ENCODE measurements at regions not wholly inside any gene's neighbourhood (a gene's known extent, or its start where the extent isn't known, plus 50 kb on each side); places are given as distances from the start of the nearest gene placed in this dataset.

DNA sequence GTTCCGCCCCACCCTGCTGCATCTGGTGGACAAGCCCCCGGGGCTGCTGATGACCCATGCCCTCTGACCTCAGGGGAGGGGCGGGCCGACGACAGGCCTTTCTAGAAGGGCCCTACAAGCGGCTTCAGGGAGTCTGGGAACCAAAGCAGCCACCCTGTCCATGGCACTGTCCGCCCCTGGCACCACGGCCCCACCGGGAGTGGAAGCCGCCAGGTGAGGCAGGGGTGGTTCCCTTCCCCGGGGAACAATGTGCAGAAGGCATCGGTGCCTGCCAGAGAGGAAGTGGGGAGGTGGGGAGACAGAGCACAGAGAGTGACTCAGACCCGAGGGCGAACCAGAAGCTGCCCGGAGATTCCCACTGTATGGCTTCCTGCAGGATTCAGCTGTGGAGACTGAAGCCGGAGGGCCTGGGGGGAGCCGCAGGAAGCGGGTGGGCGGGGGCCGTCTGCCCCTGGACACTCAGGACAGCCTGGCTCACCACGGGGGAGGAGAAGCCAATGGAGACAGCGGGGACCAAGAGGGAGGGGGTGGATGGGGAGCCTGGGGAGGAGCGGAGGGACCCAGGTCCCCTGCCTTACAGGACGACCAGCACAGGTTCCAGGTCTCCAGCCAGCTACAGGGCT, 134.0 kb downstream of the TPRA1 start:
- DNase-seq: peak in 1 of 2 donors; percentile 7
- H3K27me3 Mint-ChIP-seq: peaks cover 98% of the 10 kb centered on the region
- no peaks in the 10 kb centered on the region for H3K9me3 Mint-ChIP-seq
- H3K4me3 Mint-ChIP-seq: peak overlapping the region; percentile 22 to 25
- ATAC-seq: no peak
- H3K4me1 Mint-ChIP-seq: peaks cover 23% of the 10 kb centered on the region
- no peak overlapping the region for H3K27ac Mint-ChIP-seq

GRCh38 chr3:127455541-127456450, 134.7 kb downstream of the TPRA1 start:
- DNase-seq (peak; percentile 75 to 77), ATAC-seq (peak; percentile 95)
- Mint-ChIP-seq H3K27me3 (peaks cover 93% of the 10 kb centered on the region), H3K4me1 (peaks cover 23% of the 10 kb centered on the region), H3K4me3 (peak overlapping the region in 1 of 2 donors; percentile 41), H3K27ac (no peak overlapping the region), H3K9me3 (no peaks in the 10 kb centered on the region)

GRCh38 chr3:127454968-127455367, 135.6 kb downstream of the TPRA1 start:
- peaks cover 23% of the 10 kb centered on the region for H3K4me1 Mint-ChIP-seq
- peaks cover 93% of the 10 kb centered on the region for H3K27me3 Mint-ChIP-seq
- no peak overlapping the region for H3K4me3 Mint-ChIP-seq

GRCh38 chr3:127454051-127454450, 136.5 kb downstream of the TPRA1 start:
- Mint-ChIP-seq H3K4me3 (no peak overlapping the region), H3K9me3 (no peaks in the 10 kb centered on the region), H3K27ac (no peak overlapping the region), H3K27me3 (peaks cover 89% of the 10 kb centered on the region), H3K4me1 (peaks cover 23% of the 10 kb centered on the region)
- DNase-seq (no peak), ATAC-seq (no peak)

More at GRCh38 chr3:127454968-127455367, 135.6 kb downstream of the TPRA1 start:
- ATAC-seq (no peak), DNase-seq (no peak)
- no peaks in the 10 kb centered on the region for H3K9me3 Mint-ChIP-seq
- H3K27ac Mint-ChIP-seq: no peak overlapping the region

GRCh38 chr3:127452321-127452821, 138.2 kb downstream of the TPRA1 start:
- no peak overlapping the region for H3K4me3 Mint-ChIP-seq
- peak overlapping the region in 1 of 2 donors; percentile 49 for H3K27ac Mint-ChIP-seq
- H3K27me3 Mint-ChIP-seq: peaks cover 87% of the 10 kb centered on the region
- H3K9me3 Mint-ChIP-seq: no peaks in the 10 kb centered on the region
- DNase-seq (no peak), ATAC-seq (no peak)
- H3K4me1 Mint-ChIP-seq: peaks cover 23% of the 10 kb centered on the region

DNA sequence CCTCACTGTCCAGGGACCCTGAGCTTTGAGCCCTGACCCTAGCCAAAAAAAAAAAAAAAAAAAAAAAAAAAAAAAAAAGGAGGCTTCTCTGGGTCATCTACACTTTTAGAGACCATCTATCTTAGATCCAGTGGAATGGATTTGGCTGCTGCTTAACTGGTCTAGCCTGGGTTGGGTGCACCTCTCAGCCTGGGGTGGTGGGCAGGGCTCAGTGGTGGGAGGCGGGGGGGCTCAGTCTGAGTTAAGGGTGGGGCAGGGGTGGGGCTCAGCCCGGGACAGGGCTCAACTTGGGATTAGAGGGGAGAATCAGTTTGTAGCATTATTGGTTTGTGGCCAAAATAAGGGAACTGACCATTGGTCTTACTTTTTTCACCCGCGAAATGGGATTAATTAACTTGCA, 139.2 kb downstream of the TPRA1 start:
- no peak overlapping the region for H3K4me3 Mint-ChIP-seq
- ATAC-seq (no peak), DNase-seq (no peak)
- H3K27ac Mint-ChIP-seq: no peak overlapping the region
- peaks cover 13% of the 10 kb centered on the region for H3K4me1 Mint-ChIP-seq
- H3K27me3 Mint-ChIP-seq: peaks cover 76% of the 10 kb centered on the region
- no peaks in the 10 kb centered on the region for H3K9me3 Mint-ChIP-seq

GRCh38 chr3:127450331-127450730, 140.2 kb downstream of the TPRA1 start:
- H3K4me1 Mint-ChIP-seq: peaks cover 5% of the 10 kb centered on the region
- ATAC-seq: no peak
- no peaks in the 10 kb centered on the region for H3K9me3 Mint-ChIP-seq
- H3K27ac Mint-ChIP-seq: no peak overlapping the region
- DNase-seq: peak in 1 of 2 donors; percentile 6
- peaks cover 75% of the 10 kb centered on the region for H3K27me3 Mint-ChIP-seq
- no peak overlapping the region for H3K4me3 Mint-ChIP-seq

DNA sequence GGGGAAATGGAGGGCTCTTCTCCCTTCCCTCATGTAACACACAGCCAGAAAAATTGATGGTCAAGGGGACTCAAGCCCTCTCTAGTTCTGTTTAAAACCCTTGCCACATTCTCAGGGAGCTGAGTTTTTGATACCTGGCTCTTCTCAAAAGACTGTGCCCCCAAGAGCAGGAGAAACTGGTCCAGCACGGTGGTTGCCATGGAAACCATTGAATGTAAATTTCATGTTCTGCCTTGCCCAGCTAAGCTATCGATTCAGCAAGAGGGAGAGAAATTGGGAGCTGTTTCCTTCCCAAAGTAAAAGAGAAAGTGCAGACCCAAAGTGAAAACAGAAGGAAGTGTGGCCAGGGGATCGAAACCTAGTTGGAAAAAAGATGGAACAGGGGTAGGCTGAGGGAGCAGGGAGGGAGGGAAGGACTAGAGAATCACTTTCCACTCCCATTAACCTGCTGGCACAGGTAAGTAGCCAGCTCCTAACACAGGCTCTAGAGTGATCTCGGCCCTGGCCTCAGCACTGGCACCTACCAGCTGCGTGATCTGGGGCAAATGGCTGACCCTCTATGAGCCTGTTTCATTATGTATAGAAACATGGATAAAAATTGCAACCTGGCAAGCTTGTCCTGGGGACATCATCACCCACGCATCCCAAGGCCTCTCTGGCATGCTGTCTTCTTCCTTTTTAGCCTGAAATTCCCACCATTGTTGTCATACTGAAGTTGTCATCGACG, 140.9 kb downstream of the TPRA1 start:
- DNase-seq: peak in 1 of 2 donors; percentile 2
- Mint-ChIP-seq H3K27me3 (peaks cover 75% of the 10 kb centered on the region), H3K4me1 (no peaks in the 10 kb centered on the region), H3K27ac (no peak overlapping the region), H3K9me3 (no peaks in the 10 kb centered on the region), H3K4me3 (no peak overlapping the region)
- no peak for ATAC-seq

GRCh38 chr3:127448671-127449070, 141.9 kb downstream of the TPRA1 start:
- Mint-ChIP-seq H3K27ac (no peak overlapping the region), H3K4me3 (no peak overlapping the region), H3K4me1 (no peaks in the 10 kb centered on the region), H3K27me3 (peaks cover 66% of the 10 kb centered on the region), H3K9me3 (no peaks in the 10 kb centered on the region)
- DNase-seq: no peak
- no peak for ATAC-seq

- H3K9me3 Mint-ChIP-seq: no peaks in the 10 kb centered on the region
- no peak overlapping the region for H3K4me3 Mint-ChIP-seq
- DNase-seq (no peak), ATAC-seq (no peak)
- peaks cover 62% of the 10 kb centered on the region for H3K27me3 Mint-ChIP-seq
- H3K27ac Mint-ChIP-seq: no peak overlapping the region
- no peaks in the 10 kb centered on the region for H3K4me1 Mint-ChIP-seq
These were observed 142.4 kb downstream of the TPRA1 start for GRCh38 chr3:127448161-127448561.

- DNase-seq (no peak), ATAC-seq (no peak)
- Mint-ChIP-seq H3K27ac (no peak overlapping the region), H3K4me1 (no peaks in the 10 kb centered on the region), H3K27me3 (peaks cover 56% of the 10 kb centered on the region), H3K9me3 (no peaks in the 10 kb centered on the region), H3K4me3 (no peak overlapping the region)
These were observed 143.8 kb downstream of the TPRA1 start for GRCh38 chr3:127446756-127447155.

GRCh38 chr3:127445581-127446343, 144.8 kb downstream of the TPRA1 start:
- Mint-ChIP-seq H3K4me3 (no peak overlapping the region), H3K4me1 (no peaks in the 10 kb centered on the region), H3K27me3 (peaks cover 52% of the 10 kb centered on the region), H3K27ac (peak overlapping the region in 1 of 2 donors; percentile 83), H3K9me3 (no peaks in the 10 kb centered on the region)
- ATAC-seq (no peak), DNase-seq (no peak)

- Mint-ChIP-seq H3K27ac (no peak overlapping the region), H3K4me3 (no peak overlapping the region), H3K9me3 (no peaks in the 10 kb centered on the region), H3K4me1 (no peaks in the 10 kb centered on the region), H3K27me3 (peaks cover 42% of the 10 kb centered on the region)
- ATAC-seq (no peak), DNase-seq (no peak)
These were observed 145.8 kb downstream of the TPRA1 start for GRCh38 chr3:127444761-127445160.

- ATAC-seq (no peak), DNase-seq (no peak)
- Mint-ChIP-seq H3K9me3 (no peaks in the 10 kb centered on the region), H3K4me1 (no peaks in the 10 kb centered on the region), H3K27me3 (peaks cover 36% of the 10 kb centered on the region), H3K4me3 (no peak overlapping the region), H3K27ac (no peak overlapping the region)
These were observed 146.8 kb downstream of the TPRA1 start for GRCh38 chr3:127443581-127444375.
